IMR-90 (cell line): ENCODE measurements at regions not wholly inside any gene's neighbourhood (a gene's known extent, or its start where the extent isn't known, plus 50 kb on each side); places are given as distances from the start of the nearest gene placed in this dataset.

Source experiments
- ATAC-seq: fragments of 200-7000 bp; cut with Tn5 transposase; 2 replicates; pipeline ENCODE4 v1.9.1; 2020; ENCODE audit warnings: low read depth, mild to moderate bottlenecking, moderate library complexity
- BruUV-seq: library from RNA; stranded (reverse); fragments of 400-500 nt; replicated peaks from 2 replicates; lab custom pipeline; 2021; lab: Mats Ljungman, UMichigan
- CTCF ChIA-PET: fragments of 300-600 bp; formaldehyde crosslinking; extraction: SDS; loops from one replicate; lab custom pipeline; 2021; ENCODE audit warnings: antibody characterized with exemption; lab: Yijun Ruan, JAX
- POLR2A ChIA-PET: fragments of 300-600 bp; sonication (Branson Sonifier 250); formaldehyde crosslinking; loops from one replicate; lab custom pipeline; 2022; ENCODE audit warnings: antibody characterized with exemption; ENCODE audit not compliant: unreplicated experiment; lab: Charles Lee
- DNase-seq: peaks from one replicate; pipeline ENCODE4 v3.0.0; 2013
- H2AFZ ChIP-seq: replicated peaks from 2 replicates; pipeline ENCODE3; 2013; ENCODE audit warnings: low read length, mild to moderate bottlenecking; ENCODE audit not compliant: poor library complexity
- H2AK5ac ChIP-seq: 2 replicates; pipeline ENCODE4 v1.6.1; 2013; ENCODE audit warnings: low read depth, low read length, inconsistent platforms
- H2AK9ac ChIP-seq: replicated peaks from 2 replicates; pipeline ENCODE3; 2013; ENCODE audit warnings: mild to moderate bottlenecking, low read depth, low read length, moderate library complexity; ENCODE audit not compliant: poor library complexity
- H2BK120ac ChIP-seq: 2 replicates; pipeline ENCODE4 v1.6.1; 2013; ENCODE audit warnings: low read depth, low read length, inconsistent platforms
- H2BK15ac ChIP-seq: 3 replicates; pipeline ENCODE4 v1.6.1; 2013; ENCODE audit warnings: low read depth, low read length, inconsistent platforms
- H2BK20ac ChIP-seq: 2 replicates; pipeline ENCODE4 v1.6.1; 2013; ENCODE audit warnings: low read depth, mild to moderate bottlenecking, inconsistent platforms, low read length, moderate library complexity
- H2BK5ac ChIP-seq: 2 replicates; pipeline ENCODE4 v1.6.1; 2013; ENCODE audit warnings: mild to moderate bottlenecking, low read depth, low read length, inconsistent platforms; ENCODE audit not compliant: poor library complexity, severe bottlenecking
- H3K14ac ChIP-seq: replicated peaks from 2 replicates; pipeline ENCODE4 v1.6.1; 2013; ENCODE audit warnings: low read depth, low read length, inconsistent platforms
- H3K18ac ChIP-seq: 2 replicates; pipeline ENCODE4 v1.6.1; 2013; ENCODE audit warnings: low read depth, low read length, control low read depth
- H3K23ac ChIP-seq: 2 replicates; pipeline ENCODE4 v1.6.1; 2013; ENCODE audit warnings: low read depth, low read length, inconsistent platforms
- H3K27ac ChIP-seq: 2 replicates; pipeline ENCODE4 v1.5.1; 2013; ENCODE audit warnings: mild to moderate bottlenecking, control low read depth, low read length; ENCODE audit not compliant: insufficient read depth
- H3K27me3 ChIP-seq: 2 replicates; pipeline ENCODE4 v1.6.1; 2013; ENCODE audit warnings: low read length; ENCODE audit not compliant: control insufficient read depth, insufficient read depth
- H3K36me3 ChIP-seq: 2 replicates; pipeline ENCODE4 v1.6.1; 2013; ENCODE audit warnings: low read length, mixed read lengths; ENCODE audit not compliant: control insufficient read depth, insufficient read depth
- H3K4ac ChIP-seq: 2 replicates; pipeline ENCODE4 v1.6.1; 2013; ENCODE audit warnings: low read depth, low read length, inconsistent platforms
- H3K4me1 ChIP-seq: 2 replicates; pipeline ENCODE4 v1.6.1; 2013; ENCODE audit warnings: low read length, mixed read lengths; ENCODE audit not compliant: control insufficient read depth, insufficient read depth
- H3K4me2 ChIP-seq: 2 replicates; pipeline ENCODE4 v1.6.1; 2013; ENCODE audit warnings: low read depth, mild to moderate bottlenecking, control low read depth, low read length, moderate library complexity
- H3K4me3 ChIP-seq: 2 replicates; pipeline ENCODE4 v1.5.1; 2013; ENCODE audit warnings: low read depth, mild to moderate bottlenecking, control low read depth, low read length, moderate library complexity; ENCODE audit not compliant: insufficient read depth
- H3K56ac ChIP-seq: 2 replicates; pipeline ENCODE4 v1.6.1; 2013; ENCODE audit warnings: low read length, inconsistent platforms; ENCODE audit not compliant: insufficient read depth; ENCODE audit errors: extremely low read depth
- H3K79me1 ChIP-seq, 2 experiments: 2 replicates each; pipeline ENCODE4 v1.6.1; 2013; ENCODE audit warnings: low read length in 2 of 2, inconsistent platforms in 1 of 2, low read depth in 1 of 2
- H3K9ac ChIP-seq: 2 replicates; pipeline ENCODE4 v1.6.1; 2013; ENCODE audit warnings: low read depth, low read length, control low read depth
- H3K9me1 ChIP-seq: 2 replicates; pipeline ENCODE4 v1.6.1; 2013; ENCODE audit warnings: low read length, inconsistent platforms; ENCODE audit not compliant: insufficient read depth
- H3K9me3 ChIP-seq: 2 replicates; pipeline ENCODE4 v1.6.1; 2013; ENCODE audit warnings: low read length; ENCODE audit not compliant: control insufficient read depth, insufficient read depth
- H4K20me1 ChIP-seq: 2 replicates; pipeline ENCODE4 v1.6.1; 2013; ENCODE audit warnings: low read length, inconsistent platforms; ENCODE audit not compliant: insufficient read depth
- H4K5ac ChIP-seq: 2 replicates; pipeline ENCODE4 v1.6.1; 2013; ENCODE audit warnings: mild to moderate bottlenecking, low read depth, low read length, control low read depth
- H4K8ac ChIP-seq, 2 experiments: 2 replicates each; pipeline ENCODE4 v1.6.1; 2013; ENCODE audit warnings: low read depth in 2 of 2, low read length in 2 of 2, control low read depth in 1 of 2, inconsistent platforms in 1 of 2
- H4K91ac ChIP-seq: 2 replicates; pipeline ENCODE4 v1.6.1; 2013; ENCODE audit warnings: low read depth, low read length, inconsistent platforms; ENCODE audit not compliant: insufficient read depth
- CHD1 ChIP-seq: IDR thresholded peaks from 2 replicates; pipeline ENCODE4 v1.6.1; 2012; ENCODE audit warnings: low read depth, low read length, improper control_type of control experiment
- FOS ChIP-seq: fragments of 150-350 bp; IDR thresholded peaks from 2 replicates; pipeline ENCODE4 v1.6.1; 2016; ENCODE audit warnings: low read depth, low read length
- MAFK ChIP-seq: IDR thresholded peaks from 2 replicates; pipeline ENCODE4 v1.6.1; 2012; ENCODE audit warnings: low read depth, low read length, improper control_type of control experiment
- MXI1 ChIP-seq: IDR thresholded peaks from 2 replicates; pipeline ENCODE4 v1.6.1; 2012; ENCODE audit warnings: low read depth, mild to moderate bottlenecking, low read length, moderate library complexity, borderline replicate concordance
- RAD21 ChIP-seq: IDR thresholded peaks from 2 replicates; pipeline ENCODE4 v1.6.1; 2012; ENCODE audit warnings: low read length, improper control_type of control experiment
- RCOR1 ChIP-seq: IDR thresholded peaks from 2 replicates; pipeline ENCODE4 v1.6.1; 2012; ENCODE audit warnings: mild to moderate bottlenecking, low read length, improper control_type of control experiment; ENCODE audit not compliant: insufficient replicate concordance
- RFX5 ChIP-seq: IDR thresholded peaks from 2 replicates; pipeline ENCODE4 v1.8.0; 2012; ENCODE audit warnings: low read depth, mild to moderate bottlenecking, low read length, moderate library complexity
- USF2 ChIP-seq: fragments of 150-350 bp; IDR thresholded peaks from 2 replicates; pipeline ENCODE4 v1.6.1; 2017; ENCODE audit warnings: mild to moderate bottlenecking, antibody characterized with exemption, low read length, low read depth
- WGBS, 2 experiments: methylation state at CpG; one replicate each; pipeline versions ENCODE4 v1.1.5 to v1.1.7; 2013; ENCODE audit warnings: missing lambda C conversion rate in 2 of 2; ENCODE audit not compliant: insufficient read length in 1 of 2; ENCODE audit errors: extremely low coverage in 2 of 2; 5-methylcytosine and 5-hydroxymethylcytosine counted together
- dilution Hi-C: fragments of 300-500 bp; cut with HindIII; formaldehyde crosslinking; loops from one replicate; pipeline ENCODE4 v1.14.3; 2018; ENCODE audit warnings: low sequenced_read_pairs; ENCODE audit not compliant: unreplicated experiment
- in situ Hi-C: fragments of 300-500 bp; cut with MboI; formaldehyde crosslinking; loops from 3 replicates; pipeline ENCODE4 v1.14.3; 2019; ENCODE audit warnings: low sequenced_read_pairs, inconsistent platforms, mixed read lengths
- intact Hi-C: fragments of 100-400 bp; cut with micrococcal nuclease; formaldehyde crosslinking; loops from 2 replicates; pipeline ENCODE4 v1.10.0; 2022

- TF ChIP-seq USF2: no peak
Observed at GRCh38 chr20:39885975-39886649, 802.9 kb downstream of the MAFB start (continued).

- dilution Hi-C loops: no loop called here
- Histone ChIP-seq H2BK5ac (no peak overlapping the region), H2BK20ac (no peak overlapping the region), H3K18ac (no peak overlapping the region), H3K9ac (no peak overlapping the region), H3K36me3 (no peaks in the 10 kb centered on the region), H3K27ac (no peak overlapping the region), H3K9me3 (no peaks in the 10 kb centered on the region), H2AK9ac (no peak overlapping the region), H2BK120ac (no peak overlapping the region), H3K4me1 (peaks cover 2% of the 10 kb centered on the region; the same call in 1 of the 2 replicates), H3K27me3 (no peaks in the 10 kb centered on the region), H2AK5ac (no peak overlapping the region), H4K91ac (no peak overlapping the region), H4K5ac (no peak overlapping the region), H2BK15ac (no peak overlapping the region), H3K9me1 (no peaks in the 10 kb centered on the region), H3K56ac (no peak overlapping the region), H3K4me2 (no peak overlapping the region), H3K79me1 (no peaks in the 10 kb centered on the region), H3K14ac (no peak overlapping the region), H4K20me1 (no peaks in the 10 kb centered on the region), H2AFZ (no peak overlapping the region), H3K23ac (no peak overlapping the region), H4K8ac (no peak overlapping the region), H3K4me3 (no peak overlapping the region), H3K4ac (no peak overlapping the region)
- WGBS, 2 experiments: no CpG with 5 or more reads among the region's 1 CpG
- ChIA-PET CTCF (interaction anchor here (0.9 to 1.3 kb wide), 3 partner anchors 9 to 53 kb away, joined by 3 to 7 read pairs (median 4); no protein-coding TSS in a partner anchor), POLR2A (no interaction called here)
- intact Hi-C loops: loop anchor here (1.0 kb wide), 1 partner anchor 47 kb away; no protein-coding TSS in a partner anchor
- DNase-seq (no peak), ATAC-seq (no peak)
- no TSS peak for BruUV-seq
- no peak for TF ChIP-seq FOS
- no peak for TF ChIP-seq RCOR1
- no peak for TF ChIP-seq CHD1
- no peak for TF ChIP-seq USF2
- TF ChIP-seq MXI1: no peak
- TF ChIP-seq RFX5: no peak
- TF ChIP-seq MAFK: no peak
- TF ChIP-seq RAD21: no peak
- in situ Hi-C loops: loop anchor here (25.0 kb wide), 1 partner anchor 804 kb away; the partner anchor contains the start of gene MAFB
Observed at GRCh38 chr20:39882806-39883205, 806.2 kb downstream of the MAFB start.
